ENCODE measurements at regions not wholly inside any gene's neighbourhood (a gene's known extent, or its start where the extent isn't known, plus 50 kb on each side); places are given as distances from the start of the nearest gene placed in this dataset.
A peak's percentile ranks its signal among the peaks of the same experiment; 100 is the strongest.

- TF ChIP-seq CTCF (IDR thresholded peaks at IDR 0.05) (peak in 5 of 6 experiments; percentile 5 to 47 (median 42)), POLR2A (IDR thresholded peaks at IDR 0.05) (no peak)
Observed at GRCh38 chr12:107929436-107929835, 154.9 kb downstream of the ASCL4 start.

Measured in adrenal gland (tissue), 5 donors.